ENCODE measurements at regions not wholly inside any gene's neighbourhood (a gene's known extent, or its start where the extent isn't known, plus 50 kb on each side); places are given as distances from the start of the nearest gene placed in this dataset.

DNA sequence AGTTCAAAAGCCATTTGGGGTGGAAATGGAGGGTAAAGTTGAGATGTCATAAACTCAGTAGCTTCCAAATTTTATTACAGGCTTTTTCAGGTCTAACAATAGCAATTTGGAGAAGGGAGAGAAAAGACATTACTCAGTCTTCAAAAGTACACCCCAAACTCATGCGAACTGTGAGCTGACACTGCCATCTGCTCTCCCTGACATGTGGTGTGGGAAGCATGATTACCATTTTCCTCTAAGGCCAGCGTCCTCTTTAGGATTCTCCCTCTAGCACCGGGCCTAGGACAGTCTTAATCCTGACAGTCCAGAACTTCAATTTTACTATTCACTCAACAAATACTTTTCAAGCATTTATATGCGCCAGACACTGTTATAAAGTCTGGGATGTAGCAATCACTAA, 536.0 kb upstream of the JARID2 start (continued):
- no peak for TF ChIP-seq MTA3 (IDR thresholded peaks at IDR 0.05; ENCODE audit: borderline replicate concordance, low read length)
- TF ChIP-seq RB1 (IDR thresholded peaks at IDR 0.05; ENCODE audit: borderline replicate concordance) = no peak
- no peak for TF ChIP-seq POLR2AphosphoS2 (IDR thresholded peaks at IDR 0.05; ENCODE audit: low read depth, low read length)
- no peak for TF ChIP-seq POU2F2 (IDR thresholded peaks at IDR 0.05; ENCODE audit: borderline replicate concordance, low read depth, low read length)
- TF ChIP-seq MYB (IDR thresholded peaks at IDR 0.05; ENCODE audit: borderline replicate concordance, low read depth, low read length) = no peak
- TF ChIP-seq RFX5 (IDR thresholded peaks at IDR 0.05; ENCODE audit: low read depth, low read length) = no peak
- no peak for TF ChIP-seq EGR1 (IDR thresholded peaks at IDR 0.05; ENCODE audit: borderline replicate concordance in 1 of 2, low read depth in 2 of 2, low read length in 2 of 2)
- TF ChIP-seq JUNB (IDR thresholded peaks at IDR 0.05) = no peak
- no peak for TF ChIP-seq ATF3 (IDR thresholded peaks at IDR 0.05; ENCODE audit: borderline replicate concordance, extremely low read depth, low read depth, low read length)

- Histone ChIP-seq H3K27me3 (replicated peaks in 1 of 2; ENCODE audit: control insufficient read depth in 2 of 2, insufficient read depth in 2 of 2, low read length in 1 of 2) (no peaks in the 10 kb centered on the region; a peak in 1 of 4 replicates), H3K9me3 (replicated peaks; ENCODE audit: control insufficient read depth, insufficient read depth, low read length) (no peaks in the 10 kb centered on the region), H3K4me2 (ENCODE audit: control insufficient read depth, insufficient read depth) (no peak overlapping the region), H3K9ac (ENCODE audit: control insufficient read depth, insufficient read depth, low read length) (no peak overlapping the region), H3K4me3 (no peak overlapping the region), H3K4me1 (ENCODE audit: control insufficient read depth, insufficient read depth, low read length) (no peaks in the 10 kb centered on the region), H3K79me2 (ENCODE audit: control insufficient read depth, insufficient read depth, low read length) (no peaks in the 10 kb centered on the region), H3K36me3 (ENCODE audit: control insufficient read depth in 2 of 2, insufficient read depth in 2 of 2, low read length in 1 of 2) (no peaks in the 10 kb centered on the region), H3K27ac (ENCODE audit: control insufficient read depth, insufficient read depth) (no peak overlapping the region), H4K20me1 (ENCODE audit: control insufficient read depth, insufficient read depth) (no peaks in the 10 kb centered on the region; the same call in 1 of the 2 replicates), H2AFZ (ENCODE audit: control insufficient read depth, low read depth, low read length) (no peak overlapping the region)
- intact Hi-C loops (cut with micrococcal nuclease; ENCODE audit: unreplicated experiment) = loop anchor here (2.0 kb wide), 1 partner anchor 500 kb away; no protein-coding TSS in a partner anchor
- no peak for ATAC-seq
- ChIA-PET POLR2A (interaction anchor here (0.6 kb wide), 1 partner anchor 9 kb away, joined by 3 read pairs; no protein-coding TSS in a partner anchor), CTCF (interaction anchor here (1.1 to 2.2 kb wide), 14 partner anchors 8 to 914 kb away, joined by 3 to 13 read pairs (median 5); no protein-coding TSS in a partner anchor), SMC1A (ENCODE audit: uncharacterized antibody, unreplicated experiment) (interaction anchor here (1.0 to 2.2 kb wide), 10 partner anchors 10 to 500 kb away, joined by 3 to 12 read pairs (median 4); no protein-coding TSS in a partner anchor), RAD21 (ENCODE audit: unreplicated experiment) (interaction anchor here (1.2 to 1.3 kb wide), 2 partner anchors 9 to 50 kb away, joined by 3 to 4 read pairs; no protein-coding TSS in a partner anchor)
- FAIRE-seq = no peak
- 95% methylated on average over 5 of the region's 5 CpGs for WGBS (ENCODE audit: insufficient coverage, insufficient replicate concordance, low lambda C conversion rate, missing lambda C conversion rate)
- no peak for DNase-seq (ENCODE audit: low read depth, low spot score)
- no TSS peak for BruUV-seq (replicated peaks)
- in situ Hi-C loops (cut with MboI) = no loop called here
- no peak for TF ChIP-seq RB1 (IDR thresholded peaks at IDR 0.05; ENCODE audit: borderline replicate concordance)
- TF ChIP-seq PAX8 (IDR thresholded peaks at IDR 0.05) = no peak
- no peak for TF ChIP-seq RELA (IDR thresholded peaks at IDR 0.05; ENCODE audit: borderline replicate concordance, partially characterized antibody)
- no peak for TF ChIP-seq ZNF687 (IDR thresholded peaks at IDR 0.05)
- no peak for TF ChIP-seq NRF1 (conservative IDR thresholded peaks at IDR 0.05; ENCODE audit: low read depth, low read length)
- no peak for TF ChIP-seq NFYB (IDR thresholded peaks at IDR 0.05; ENCODE audit: insufficient read depth, low read depth, low read length)
- TF ChIP-seq, protein P1, sequence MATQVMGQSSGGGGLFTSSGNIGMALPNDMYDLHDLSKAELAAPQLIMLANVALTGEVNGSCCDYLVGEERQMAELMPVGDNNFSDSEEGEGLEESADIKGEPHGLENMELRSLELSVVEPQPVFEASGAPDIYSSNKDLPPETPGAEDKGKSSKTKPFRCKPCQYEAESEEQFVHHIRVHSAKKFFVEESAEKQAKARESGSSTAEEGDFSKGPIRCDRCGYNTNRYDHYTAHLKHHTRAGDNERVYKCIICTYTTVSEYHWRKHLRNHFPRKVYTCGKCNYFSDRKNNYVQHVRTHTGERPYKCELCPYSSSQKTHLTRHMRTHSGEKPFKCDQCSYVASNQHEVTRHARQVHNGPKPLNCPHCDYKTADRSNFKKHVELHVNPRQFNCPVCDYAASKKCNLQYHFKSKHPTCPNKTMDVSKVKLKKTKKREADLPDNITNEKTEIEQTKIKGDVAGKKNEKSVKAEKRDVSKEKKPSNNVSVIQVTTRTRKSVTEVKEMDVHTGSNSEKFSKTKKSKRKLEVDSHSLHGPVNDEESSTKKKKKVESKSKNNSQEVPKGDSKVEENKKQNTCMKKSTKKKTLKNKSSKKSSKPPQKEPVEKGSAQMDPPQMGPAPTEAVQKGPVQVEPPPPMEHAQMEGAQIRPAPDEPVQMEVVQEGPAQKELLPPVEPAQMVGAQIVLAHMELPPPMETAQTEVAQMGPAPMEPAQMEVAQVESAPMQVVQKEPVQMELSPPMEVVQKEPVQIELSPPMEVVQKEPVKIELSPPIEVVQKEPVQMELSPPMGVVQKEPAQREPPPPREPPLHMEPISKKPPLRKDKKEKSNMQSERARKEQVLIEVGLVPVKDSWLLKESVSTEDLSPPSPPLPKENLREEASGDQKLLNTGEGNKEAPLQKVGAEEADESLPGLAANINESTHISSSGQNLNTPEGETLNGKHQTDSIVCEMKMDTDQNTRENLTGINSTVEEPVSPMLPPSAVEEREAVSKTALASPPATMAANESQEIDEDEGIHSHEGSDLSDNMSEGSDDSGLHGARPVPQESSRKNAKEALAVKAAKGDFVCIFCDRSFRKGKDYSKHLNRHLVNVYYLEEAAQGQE (IDR thresholded peaks at IDR 0.05; ENCODE audit: low read depth, low read length) = no peak
- no peak for TF ChIP-seq ZNF274 (IDR thresholded peaks at IDR 0.05; ENCODE audit: insufficient read depth, insufficient read length)
Observed at GRCh38 chr6:14710421-14710820, 535.4 kb upstream of the JARID2 start.

Data from GM12878 (cell line).